Stomach (tissue), 8 donors: ENCODE measurements at regions not wholly inside any gene's neighbourhood (a gene's known extent, or its start where the extent isn't known, plus 50 kb on each side); places are given as distances from the start of the nearest gene placed in this dataset.

Experiments used
- DNase-seq, 2 donors: peaks; one replicate each; pipeline versions ENCODE4 v3.0.0 to v3.0.0-alpha.2; 2013 to 2019
- H3K27ac ChIP-seq, 5 donors: fragments of 200-600 bp in 4 of 5; sonication (generic) in 4 of 5; one replicate each; pipeline ENCODE4 v1.5.1; 2013 to 2019; ENCODE audit warnings: mild to moderate bottlenecking in 1 of 5, moderate library complexity in 1 of 5
- H3K27me3 ChIP-seq, 3 donors: fragments of 200-600 bp; sonication (generic); one replicate each; pipeline ENCODE4 v1.5.1; 2017 to 2019; ENCODE audit warnings: mixed run types in 1 of 3
- H3K36me3 ChIP-seq, 4 donors: fragments of 200-600 bp; sonication (generic); 1 replicate in 3 of 4; 2 replicates in 1 of 4; pipeline ENCODE4 v1.5.1; 2016 to 2019
- H3K4me1 ChIP-seq, 4 donors: fragments of 200-600 bp; sonication (generic); one replicate each; pipeline ENCODE4 v1.5.1; 2016 to 2019
- H3K4me3 ChIP-seq, 4 donors: fragments of 200-600 bp; sonication (generic) in 3 of 4; one replicate each; pipeline ENCODE4 v1.5.1; 2016 to 2019; ENCODE audit warnings: mild to moderate bottlenecking in 1 of 4
- H3K9me3 ChIP-seq, 4 donors: fragments of 200-600 bp; sonication (generic); one replicate each; pipeline ENCODE4 v1.5.1; 2016 to 2019
- CTCF ChIP-seq, 7 experiments: fragments of 450-650 bp in 4 of 7; fragments of 200-600 bp in 3 of 7; sonication (generic) in 3 of 7; IDR thresholded peaks; one replicate each; pipeline ENCODE4 v1.5.1; 2016 to 2019; ENCODE audit warnings: antibody characterized with exemption in 7 of 7, control low read depth in 2 of 7, mild to moderate bottlenecking in 1 of 7
- EP300 ChIP-seq: sonication (generic); formaldehyde crosslinking; IDR thresholded peaks from one replicate; pipeline ENCODE4 v1.6.1; 2017; ENCODE audit warnings: antibody characterized with exemption
- POLR2A ChIP-seq, 4 donors: fragments of 450-650 bp; IDR thresholded peaks; one replicate each; pipeline ENCODE4 v1.6.1; 2016; ENCODE audit warnings: antibody characterized with exemption in 4 of 4, control low read depth in 2 of 4, mild to moderate bottlenecking in 1 of 4, moderate library complexity in 1 of 4
- POLR2AphosphoS5 ChIP-seq, 3 donors: sonication (generic); formaldehyde crosslinking; IDR thresholded peaks; one replicate each; pipeline ENCODE4 v1.6.1; 2016; ENCODE audit warnings: antibody characterized with exemption in 3 of 3
- WGBS, 5 donors: extraction: QIAGEN DNeasy Blood & Tissue Kit in 3 of 5; methylation state at CpG; one replicate each; pipeline versions ENCODE4 v1.1.5 to v1.1.7; 2013 to 2018; 5-methylcytosine and 5-hydroxymethylcytosine counted together
- intact Hi-C: fragments of 100-400 bp; cut with DNase I; formaldehyde crosslinking; loops from one replicate; pipeline ENCODE4 v1.15.1; 2023; ENCODE audit warnings: low total_unique reads
- donor health status: healthy with polysubstance abuse.
- donor health status: Bipolar disorder and iron deficiency.
- donor health status: healthy.

DNA sequence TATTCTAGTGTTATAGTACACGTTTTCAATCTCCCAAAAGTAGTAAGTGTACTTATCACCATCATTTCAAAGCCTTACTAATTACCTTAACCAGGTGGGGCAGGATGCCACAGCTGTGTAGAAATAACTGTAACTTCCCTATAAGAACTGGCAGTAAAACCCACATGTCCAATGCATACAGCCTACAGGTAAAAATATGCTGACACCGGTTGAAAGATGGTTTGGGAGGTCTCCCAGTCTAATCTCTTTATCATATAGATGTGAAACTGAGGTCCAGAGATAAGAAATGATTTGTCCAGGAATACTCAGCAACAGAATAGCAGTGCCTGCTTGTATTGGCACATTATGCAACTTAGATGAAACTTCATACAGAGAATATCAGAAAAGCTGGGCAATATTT is 322.9 kb downstream of the BCL11A start:
- intact Hi-C loops: no loop called here
- Histone ChIP-seq H3K4me1 (no peaks in the 10 kb centered on the region), H3K27me3 (no peaks in the 10 kb centered on the region), H3K27ac (no peak overlapping the region), H3K4me3 (no peak overlapping the region), H3K9me3 (peaks cover 0 to 14% (median 6%) of the 10 kb centered on the region in 4 donors), H3K36me3 (no peaks in the 10 kb centered on the region)
- no peak for DNase-seq
- TF ChIP-seq POLR2AphosphoS5 (IDR thresholded peaks at IDR 0.05) (no peak), EP300 (no peak), POLR2A (IDR thresholded peaks at IDR 0.05) (no peak), CTCF (IDR thresholded peaks at IDR 0.05) (no peak)
- WGBS, 5 donors: 60 to 65% (median 64%) methylated on average over 2 of the region's 2 CpGs

DNA sequence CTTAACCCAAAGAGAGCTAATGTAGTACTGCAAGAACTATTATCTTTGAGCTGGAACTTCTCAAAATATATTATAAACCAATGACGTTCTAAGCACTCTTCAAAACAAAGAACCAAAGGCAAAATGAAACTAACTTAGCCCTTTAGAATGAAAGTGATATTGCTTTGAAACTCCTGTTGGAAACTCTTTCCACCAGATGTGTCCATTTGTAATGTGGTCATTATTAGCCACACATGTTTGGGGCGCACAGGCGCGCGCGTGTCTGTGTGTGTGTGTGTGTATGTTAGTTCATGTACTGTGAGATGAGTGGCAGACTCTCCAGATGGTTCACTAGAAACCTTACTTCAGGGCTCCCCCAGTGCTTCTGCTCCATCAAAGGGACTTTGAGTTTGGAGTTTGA is 323.4 kb downstream of the BCL11A start:
- peaks cover 0 to 14% (median 6%) of the 10 kb centered on the region in 4 donors for H3K9me3 ChIP-seq
- TF ChIP-seq POLR2AphosphoS5 (IDR thresholded peaks at IDR 0.05) (no peak), CTCF (IDR thresholded peaks at IDR 0.05) (no peak), POLR2A (IDR thresholded peaks at IDR 0.05) (no peak), EP300 (no peak)
- intact Hi-C loops: no loop called here
- H3K27ac ChIP-seq: no peak overlapping the region
- H3K27me3 ChIP-seq: no peaks in the 10 kb centered on the region
- H3K4me1 ChIP-seq: no peaks in the 10 kb centered on the region
- no peak overlapping the region for H3K4me3 ChIP-seq
- H3K36me3 ChIP-seq: no peaks in the 10 kb centered on the region
- no peak for DNase-seq
- WGBS, 5 donors: 82 to 93% (median 87%) methylated on average over 6 of the region's 6 CpGs

- intact Hi-C loops: no loop called here
- H3K27ac ChIP-seq: no peak overlapping the region
- H3K4me3 ChIP-seq: no peak overlapping the region
- no peak for DNase-seq
- H3K9me3 ChIP-seq: peaks cover 0 to 8% (median 3%) of the 10 kb centered on the region in 4 donors
- H3K36me3 ChIP-seq: no peaks in the 10 kb centered on the region
- H3K4me1 ChIP-seq: no peaks in the 10 kb centered on the region
- no peaks in the 10 kb centered on the region for H3K27me3 ChIP-seq
- 86 to 95% (median 92%) methylated on average over 3 of the region's 3 CpGs for WGBS, 5 donors
- no peak for TF ChIP-seq POLR2AphosphoS5 (IDR thresholded peaks at IDR 0.05)
- TF ChIP-seq CTCF (IDR thresholded peaks at IDR 0.05): no peak
- TF ChIP-seq EP300: no peak
- TF ChIP-seq POLR2A (IDR thresholded peaks at IDR 0.05): no peak
Observed at GRCh38 chr2:60226943-60227342, 326.5 kb downstream of the BCL11A start.

- WGBS, 5 donors: 76 to 93% (median 86%) methylated on average over 3 of the region's 3 CpGs
- intact Hi-C loops: no loop called here
- no peaks in the 10 kb centered on the region for H3K4me1 ChIP-seq
- H3K4me3 ChIP-seq: no peak overlapping the region
- no peaks in the 10 kb centered on the region for H3K27me3 ChIP-seq
- peaks cover 0 to under 1% (median 0%) of the 10 kb centered on the region in 4 donors for H3K9me3 ChIP-seq
- TF ChIP-seq POLR2AphosphoS5 (IDR thresholded peaks at IDR 0.05) (no peak), EP300 (no peak), CTCF (IDR thresholded peaks at IDR 0.05) (no peak), POLR2A (IDR thresholded peaks at IDR 0.05) (no peak)
- DNase-seq: no peak
- no peaks in the 10 kb centered on the region for H3K36me3 ChIP-seq
- no peak overlapping the region for H3K27ac ChIP-seq
Observed at GRCh38 chr2:60226191-60226590, 327.3 kb downstream of the BCL11A start.
